HCT116 (cell line): ENCODE measurements at regions not wholly inside any gene's neighbourhood (a gene's known extent, or its start where the extent isn't known, plus 50 kb on each side); places are given as distances from the start of the nearest gene placed in this dataset.

Source experiments
- ATAC-seq: fragments of 200-7000 bp; cut with Tn5 transposase; 2 replicates; pipeline ENCODE4 v1.9.1; 2020; ENCODE audit warnings: mild to moderate bottlenecking, moderate library complexity
- BruUV-seq: library from RNA; stranded (reverse); fragments of 400-500 nt; replicated peaks from 2 replicates; lab custom pipeline; 2021; lab: Mats Ljungman, UMichigan
- CTCF ChIA-PET: fragments of 300-600 bp; sonication (Branson Sonifier 250); formaldehyde crosslinking; loops from one replicate; lab custom pipeline; 2021; ENCODE audit warnings: antibody characterized with exemption; lab: Charles Lee
- POLR2A ChIA-PET: fragments of 300-600, 350-600 bp; sonication (Branson Sonifier 250); formaldehyde crosslinking; loops from one replicate; lab custom pipeline; 2021; ENCODE audit warnings: antibody characterized with exemption; lab: Charles Lee
- RAD21 ChIA-PET, 2 experiments: fragments of 300-600 bp; sonication (Branson Sonifier 250); formaldehyde crosslinking; loops; one replicate each; lab custom pipeline; 2023; ENCODE audit warnings: low total read pairs in 2 of 2; ENCODE audit not compliant: uncharacterized antibody in 2 of 2, unreplicated experiment in 2 of 2, low non-redundant PET in 1 of 2; lab: Charles Lee
- DNase-seq: peaks from one replicate; pipeline ENCODE4 v3.0.0-alpha.2; 2010; ENCODE audit warnings: low read depth, low spot score
- H2AFZ ChIP-seq: fragments of 200-600 bp; shearing (Covaris generic), sonication (generic); 2 replicates; pipeline ENCODE4 v1.6.1; 2017; ENCODE audit warnings: low read depth, mixed run types, mixed read lengths, antibody characterized with exemption, low read length; ENCODE audit not compliant: poor library complexity, severe bottlenecking
- H3K27ac ChIP-seq: 2 replicates; pipeline ENCODE4 v1.5.1; 2012; ENCODE audit warnings: low read depth, low read length
- H3K27me3 ChIP-seq: fragments of 200-600 bp; sonication (generic); 2 replicates; pipeline ENCODE4 v1.6.1; 2016; ENCODE audit warnings: mixed run types, low read length, mixed read lengths; ENCODE audit not compliant: insufficient read depth
- H3K36me3 ChIP-seq, 2 experiments: fragments of 200-500 bp in 1 of 2; fragments of 200-600 bp in 1 of 2; sonication (Bioruptor generic) in 1 of 2; sonication (generic) in 1 of 2; 2 replicates each; pipeline versions ENCODE4 v1.5.1 to v1.6.1; 2014 to 2016; ENCODE audit warnings: low read length in 2 of 2, inconsistent platforms in 1 of 2, mixed read lengths in 1 of 2, mixed run types in 1 of 2; ENCODE audit not compliant: insufficient read depth in 2 of 2, control insufficient read depth in 1 of 2
- H3K4me1 ChIP-seq, 2 experiments: fragments of 200-600 bp in 1 of 2; sonication (generic) in 1 of 2; 2 replicates each; pipeline versions ENCODE4 v1.5.1 to v1.6.1; 2012 to 2017; ENCODE audit warnings: low read length in 2 of 2, inconsistent platforms in 1 of 2, mild to moderate bottlenecking in 1 of 2, mixed read lengths in 1 of 2, mixed run types in 1 of 2, moderate library complexity in 1 of 2; ENCODE audit not compliant: insufficient read depth in 2 of 2, control insufficient read depth in 1 of 2
- H3K4me2 ChIP-seq: fragments of 200-600 bp; sonication (generic); 2 replicates; pipeline ENCODE4 v1.6.1; 2017; ENCODE audit warnings: mixed run types, low read length, mixed read lengths
- H3K4me3 ChIP-seq, 2 experiments: fragments of 200-600 bp in 1 of 2; sonication (generic) in 1 of 2; replicated peaks in 1 of 2; 2 replicates each; pipeline ENCODE4 v1.5.1; 2011 to 2016; ENCODE audit warnings: low read length in 2 of 2, control low read depth in 1 of 2, low read depth in 1 of 2, mild to moderate bottlenecking in 1 of 2, mixed read lengths in 1 of 2, mixed run types in 1 of 2
- H3K79me2 ChIP-seq: fragments of 200-600 bp; sonication (generic); 2 replicates; pipeline ENCODE4 v1.6.1; 2017; ENCODE audit warnings: mild to moderate bottlenecking, mixed run types, low read length, moderate library complexity, mixed read lengths; ENCODE audit not compliant: insufficient read depth
- H3K9ac ChIP-seq: fragments of 200-600 bp; sonication (generic); 2 replicates; pipeline ENCODE4 v1.6.1; 2016; ENCODE audit warnings: low read length, mixed read lengths
- H3K9me2 ChIP-seq: fragments of 200-600 bp; sonication (generic), shearing (Covaris generic); 2 replicates; pipeline ENCODE4 v1.6.1; 2017; ENCODE audit warnings: mixed run types, mild to moderate bottlenecking, moderate library complexity; ENCODE audit not compliant: insufficient read depth
- H3K9me3 ChIP-seq, 2 experiments: fragments of 200-500 bp in 1 of 2; fragments of 200-600 bp in 1 of 2; sonication (Bioruptor generic) in 1 of 2; sonication (generic) in 1 of 2; 2 replicates each; pipeline ENCODE4 v1.6.1; 2014 to 2017; ENCODE audit warnings: low read length in 2 of 2, mixed read lengths in 2 of 2, inconsistent platforms in 1 of 2, low read depth in 1 of 2, mild to moderate bottlenecking in 1 of 2, mixed run types in 1 of 2, moderate library complexity in 1 of 2; ENCODE audit not compliant: control insufficient read depth in 1 of 2, insufficient read depth in 1 of 2
- H4K20me1 ChIP-seq: fragments of 200-600 bp; sonication (generic), shearing (Covaris generic); 2 replicates; pipeline ENCODE4 v1.6.1; 2017; ENCODE audit warnings: mixed run types, mild to moderate bottlenecking, moderate library complexity; ENCODE audit not compliant: insufficient read depth
- CBX3 ChIP-seq: IDR thresholded peaks from 2 replicates; pipeline ENCODE4 v1.6.1; 2012; ENCODE audit warnings: low read depth
- CEBPB ChIP-seq: IDR thresholded peaks from 2 replicates; pipeline ENCODE4 v1.6.1; 2012; ENCODE audit warnings: low read depth
- CTCF ChIP-seq, 3 experiments: fragments of 200-600 bp in 1 of 3; sonication (generic) in 1 of 3; IDR thresholded peaks in 2 of 3; conservative IDR thresholded peaks in 1 of 3; 2 replicates each; pipeline ENCODE4 v1.5.1; 2012 to 2017; ENCODE audit warnings: low read depth in 2 of 3, low read length in 2 of 3, antibody characterized with exemption in 1 of 3, borderline replicate concordance in 1 of 3, control low read depth in 1 of 3, mild to moderate bottlenecking in 1 of 3, mixed read lengths in 1 of 3, mixed run types in 1 of 3, moderate library complexity in 1 of 3; ENCODE audit not compliant: insufficient read depth in 1 of 3
- EGR1 ChIP-seq: IDR thresholded peaks from 2 replicates; pipeline ENCODE4 v1.6.1; 2012; ENCODE audit warnings: low read depth
- ELF1 ChIP-seq: IDR thresholded peaks from 2 replicates; pipeline ENCODE4 v1.6.1; 2012; ENCODE audit warnings: low read depth, borderline replicate concordance
- EZH2phosphoT487 ChIP-seq: fragments of 200-600 bp; IDR thresholded peaks from 2 replicates; pipeline ENCODE4 v1.6.1; 2018; ENCODE audit warnings: antibody characterized with exemption, borderline replicate concordance
- FOSL1 ChIP-seq: IDR thresholded peaks from 2 replicates; pipeline ENCODE4 v1.6.1; 2012; ENCODE audit warnings: low read depth
- MAX ChIP-seq: IDR thresholded peaks from 2 replicates; pipeline ENCODE4 v1.6.1; 2012
- RAD21 ChIP-seq: IDR thresholded peaks from 2 replicates; pipeline ENCODE4 v1.6.1; 2012; ENCODE audit warnings: low read depth, mild to moderate bottlenecking
- SIN3A ChIP-seq: IDR thresholded peaks from 2 replicates; pipeline ENCODE4 v1.6.1; 2012; ENCODE audit warnings: low read depth
- SRF ChIP-seq: IDR thresholded peaks from 2 replicates; pipeline ENCODE4 v1.6.1; 2012; ENCODE audit warnings: low read depth
- YY1 ChIP-seq: IDR thresholded peaks from 2 replicates; pipeline ENCODE4 v1.6.1; 2011; ENCODE audit warnings: low read length, low read depth, moderate library complexity, mild to moderate bottlenecking; ENCODE audit not compliant: insufficient replicate concordance; ENCODE audit errors: extremely low read depth
- ZBTB33 ChIP-seq: IDR thresholded peaks from 2 replicates; pipeline ENCODE4 v1.6.1; 2011; ENCODE audit warnings: mild to moderate bottlenecking, low read length, moderate library complexity; ENCODE audit not compliant: insufficient replicate concordance; ENCODE audit errors: extremely low read depth
- ZNF274 ChIP-seq: fragments of 200-500 bp; sonication (Bioruptor generic); IDR thresholded peaks from 2 replicates; pipeline ENCODE4 v1.6.1; 2014; ENCODE audit warnings: mild to moderate bottlenecking, low read depth, low read length, inconsistent platforms
- intact Hi-C: fragments of 100-400 bp; cut with micrococcal nuclease; formaldehyde crosslinking; loops from 2 replicates; pipeline ENCODE4 v1.10.0; 2022

GRCh38 chr2:226409134-226409533 lies 390.5 kb downstream of the IRS1 start:
- H2AFZ ChIP-seq, result no peak overlapping the region
- no peaks in the 10 kb centered on the region for H3K9me2 ChIP-seq
- H3K27ac ChIP-seq, result peak overlapping the region; percentile 13; the same call in 1 of the 2 replicates
- DNase-seq, result no peak
- RAD21 ChIA-PET, result no interaction called here
- intact Hi-C loops, result no loop called here
- peaks cover 24 to 56% of the 10 kb centered on the region in 2 experiments for H3K4me1 ChIP-seq
- TF ChIP-seq ELF1 (no peak), CBX3 (no peak)
- H3K4me2 ChIP-seq, result no peak overlapping the region
- H3K9me3 ChIP-seq, result no peaks in the 10 kb centered on the region
- ATAC-seq, result no peak
- POLR2A ChIA-PET, result no interaction called here
- no TSS peak for BruUV-seq
- no peak overlapping the region for H3K9ac ChIP-seq
- H3K79me2 ChIP-seq, result no peaks in the 10 kb centered on the region
- peaks cover 0 to 13% of the 10 kb centered on the region in 2 experiments; a peak in 1 of 4 replicates for H3K36me3 ChIP-seq
- no peaks in the 10 kb centered on the region for H4K20me1 ChIP-seq
- no peak overlapping the region for H3K4me3 ChIP-seq
- CTCF ChIA-PET, result no interaction called here
- no peaks in the 10 kb centered on the region for H3K27me3 ChIP-seq

- no peaks in the 10 kb centered on the region for H3K27me3 ChIP-seq
- intact Hi-C loops, result no loop called here
- H3K9me3 ChIP-seq, result no peaks in the 10 kb centered on the region
- peaks cover 0 to 13% of the 10 kb centered on the region in 2 experiments; a peak in 1 of 4 replicates for H3K36me3 ChIP-seq
- H4K20me1 ChIP-seq, result no peaks in the 10 kb centered on the region
- DNase-seq (no peak), ATAC-seq (no peak)
- H3K9me2 ChIP-seq, result no peaks in the 10 kb centered on the region
- no peak overlapping the region for H3K4me3 ChIP-seq
- TF ChIP-seq EGR1 (no peak), EZH2phosphoT487 (no peak), CBX3 (no peak), ZNF274 (no peak), ELF1 (no peak), ZBTB33 (no peak), YY1 (no peak), SRF (no peak), FOSL1 (no peak), RAD21 (no peak), CTCF (IDR thresholded peaks at IDR 0.05 in 2 of 3, conservative IDR thresholded peaks at IDR 0.05 in 1 of 3; ENCODE audit: borderline replicate concordance in 1 of 3, insufficient read depth in 1 of 3, low read depth in 2 of 3, low read length in 2 of 3) (no peak), CEBPB (no peak), MAX (no peak), SIN3A (no peak)
- H3K4me2 ChIP-seq, result no peak overlapping the region
- H2AFZ ChIP-seq, result no peak overlapping the region
- BruUV-seq, result no TSS peak
- peaks cover 24 to 54% of the 10 kb centered on the region in 2 experiments for H3K4me1 ChIP-seq
- ChIA-PET POLR2A (no interaction called here), RAD21 (no interaction called here), CTCF (no interaction called here)
- H3K27ac ChIP-seq, result no peak overlapping the region; the same call in 1 of the 2 replicates
- H3K9ac ChIP-seq, result no peak overlapping the region
- H3K79me2 ChIP-seq, result no peaks in the 10 kb centered on the region
Measured at GRCh38 chr2:226408141-226408540, 391.5 kb downstream of the IRS1 start.
